HepG2 (cell line): ENCODE measurements at regions not wholly inside any gene's neighbourhood (a gene's known extent, or its start where the extent isn't known, plus 50 kb on each side); places are given as distances from the start of the nearest gene placed in this dataset.

Source experiments
- ATAC-seq: fragments of 200-7000 bp; cut with Tn5 transposase; 3 replicates; pipeline ENCODE4 v1.9.1; 2020; ENCODE audit warnings: mild to moderate bottlenecking, moderate library complexity
- BruUV-seq: library from RNA; stranded (reverse); fragments of 400-500 nt; replicated peaks from 2 replicates; lab custom pipeline; 2021; lab: Mats Ljungman, UMichigan
- CTCF ChIA-PET: fragments of 300-600 bp; formaldehyde crosslinking; extraction: SDS; loops from one replicate; lab custom pipeline; 2021; ENCODE audit warnings: low total read pairs, inconsistent platforms, low intra/inter-chr PET ratio; lab: Yijun Ruan, JAX
- POLR2A ChIA-PET: fragments of 350-600 bp; sonication (Branson Sonifier 250); formaldehyde crosslinking; loops from one replicate; lab custom pipeline; 2020; ENCODE audit warnings: antibody characterized with exemption, inconsistent platforms; lab: Yijun Ruan, JAX
- DNase-seq: peaks from one replicate; pipeline ENCODE4 v3.0.0-alpha.2; 2015; ENCODE audit warnings: low spot score
- FAIRE-seq: peaks from 3 replicates; lab custom pipeline; 2011; peaks lifted over from hg19 to GRCh38; lab: Jason Lieb, UNC
- H2AFZ ChIP-seq: one replicate; pipeline ENCODE4 v1.6.1; 2011; ENCODE audit warnings: low read length, inconsistent platforms
- H3K27ac ChIP-seq: fragments of 300-600 bp; 3 replicates; pipeline ENCODE4 v1.8.0; 2011; ENCODE audit warnings: mixed run types, mild to moderate bottlenecking, mixed read lengths, low read length, inconsistent platforms; ENCODE audit not compliant: insufficient read depth; ENCODE audit errors: extremely low read length
- H3K27me3 ChIP-seq, 2 experiments: fragments of 200-600 bp in 1 of 2; 2 replicates in 1 of 2; 3 replicates in 1 of 2; pipeline versions ENCODE4 v1.6.0 to v1.8.0; 2011; ENCODE audit warnings: low read length in 2 of 2, mild to moderate bottlenecking in 2 of 2, moderate library complexity in 2 of 2, inconsistent platforms in 1 of 2; ENCODE audit not compliant: insufficient read depth in 2 of 2, control insufficient read depth in 1 of 2
- H3K36me3 ChIP-seq, 2 experiments: fragments of 200-600 bp in 1 of 2; replicated peaks in 1 of 2; 2 replicates in 1 of 2; 3 replicates in 1 of 2; pipeline versions ENCODE4 v1.5.1 to v1.8.0; 2011; ENCODE audit warnings: low read length in 2 of 2, inconsistent platforms in 1 of 2; ENCODE audit not compliant: insufficient read depth in 2 of 2, control insufficient read depth in 1 of 2
- H3K4me1 ChIP-seq: 2 replicates; pipeline ENCODE4 v1.5.1; 2012; ENCODE audit warnings: low read length, inconsistent platforms; ENCODE audit not compliant: insufficient read depth
- H3K4me2 ChIP-seq: 2 replicates; pipeline ENCODE4 v1.6.0; 2011; ENCODE audit warnings: low read depth, low read length, inconsistent platforms
- H3K4me3 ChIP-seq, 3 experiments: fragments of 200-600 bp in 1 of 3; sonication (generic), shearing (Covaris generic) in 1 of 3; replicated peaks in 1 of 3; 2 replicates each; pipeline ENCODE4 v1.5.1; 2011 to 2016; ENCODE audit warnings: low read length in 3 of 3, inconsistent platforms in 2 of 3, low read depth in 2 of 3, mild to moderate bottlenecking in 2 of 3, control low read depth in 1 of 3, mixed read lengths in 1 of 3; ENCODE audit not compliant: insufficient read depth in 1 of 3
- H3K79me2 ChIP-seq: one replicate; pipeline ENCODE4 v1.6.1; 2011; ENCODE audit warnings: low read length, inconsistent platforms; ENCODE audit not compliant: insufficient read depth
- H3K9ac ChIP-seq: 2 replicates; pipeline ENCODE4 v1.6.0; 2011; ENCODE audit warnings: mild to moderate bottlenecking, low read depth, low read length, inconsistent platforms; ENCODE audit not compliant: insufficient read depth
- H3K9me3 ChIP-seq: 2 replicates; pipeline ENCODE4 v1.5.1; 2012; ENCODE audit warnings: mild to moderate bottlenecking, low read length
- H4K20me1 ChIP-seq: 2 replicates; pipeline ENCODE4 v1.6.0; 2011; ENCODE audit warnings: inconsistent platforms, mild to moderate bottlenecking, low read length, moderate library complexity; ENCODE audit not compliant: insufficient read depth
- NCOA5 ChIP-seq: sonication (generic); formaldehyde crosslinking; IDR thresholded peaks from 2 replicates; pipeline ENCODE4 v1.4.0; 2020; ENCODE audit warnings: missing genetic modification reagents
- NFRKB ChIP-seq: fragments of 450-650 bp; IDR thresholded peaks from 2 replicates; pipeline ENCODE4 v1.6.1; 2017
- SNRNP70 ChIP-seq: fragments of 200-400 bp; formaldehyde crosslinking; IDR thresholded peaks from 2 replicates; pipeline ENCODE4 v1.6.1; 2017; ENCODE audit warnings: mild to moderate bottlenecking, low read depth, low read length, moderate library complexity
- THAP7 ChIP-seq: sonication (generic); formaldehyde crosslinking; IDR thresholded peaks from 2 replicates; pipeline ENCODE4 v1.8.1; 2023; ENCODE audit warnings: mild to moderate bottlenecking, missing genetic modification reagents
- TSC22D2 ChIP-seq: sonication (generic); formaldehyde crosslinking; IDR thresholded peaks from 2 replicates; pipeline ENCODE4 v1.5.1; 2020; ENCODE audit warnings: missing genetic modification reagents, mild to moderate bottlenecking, borderline replicate concordance
- ZNF17 ChIP-seq: sonication (generic); formaldehyde crosslinking; IDR thresholded peaks from 2 replicates; pipeline ENCODE4 v1.5.0; 2020; ENCODE audit warnings: mild to moderate bottlenecking, missing genetic modification reagents
- ZNF263 ChIP-seq: sonication (generic); formaldehyde crosslinking; IDR thresholded peaks from 2 replicates; pipeline ENCODE4 v1.4.0; 2020; ENCODE audit warnings: missing genetic modification reagents
- ZNF326 ChIP-seq: sonication (generic); formaldehyde crosslinking; IDR thresholded peaks from 2 replicates; pipeline ENCODE4 v1.4.0; 2020; ENCODE audit warnings: missing genetic modification reagents, borderline replicate concordance
- WGBS: methylation state at CpG from one replicate; pipeline ENCODE4 v1.1.6; 2017; ENCODE audit warnings: low lambda C conversion rate; 5-methylcytosine and 5-hydroxymethylcytosine counted together
- in situ Hi-C: cut with HindIII; loops from 2 replicates; pipeline ENCODE4 v1.10.0; 2017; ENCODE audit warnings: low pct_unique_long_range_greater_than_20kb; ENCODE audit not compliant: extremely low pct_ligation_motif_present
- intact Hi-C: fragments of 100-400 bp; cut with micrococcal nuclease; formaldehyde crosslinking; loops from one replicate; pipeline ENCODE4 v1.10.0; 2022; ENCODE audit not compliant: unreplicated experiment
- TF ChIP-seq, protein P1 (sequence below): sonication (generic); formaldehyde crosslinking; IDR thresholded peaks from 2 replicates; pipeline ENCODE4 v1.8.0; 2022; ENCODE audit warnings: missing genetic modification reagents, mild to moderate bottlenecking, inconsistent platforms, borderline replicate concordance
- TF ChIP-seq, protein P2 (sequence below): sonication (generic); formaldehyde crosslinking; IDR thresholded peaks from 2 replicates; pipeline ENCODE4 v1.8.0; 2022; ENCODE audit warnings: missing genetic modification reagents, mild to moderate bottlenecking, borderline replicate concordance
- TF ChIP-seq, protein P3 (sequence below): sonication (generic); formaldehyde crosslinking; IDR thresholded peaks from 2 replicates; pipeline ENCODE4 v1.4.0; 2020; ENCODE audit warnings: mild to moderate bottlenecking, missing genetic modification reagents
- TF ChIP-seq, protein P4 (sequence below): sonication (generic); formaldehyde crosslinking; IDR thresholded peaks from 2 replicates; pipeline ENCODE4 v1.4.0; 2020; ENCODE audit warnings: missing genetic modification reagents, borderline replicate concordance

DNA sequence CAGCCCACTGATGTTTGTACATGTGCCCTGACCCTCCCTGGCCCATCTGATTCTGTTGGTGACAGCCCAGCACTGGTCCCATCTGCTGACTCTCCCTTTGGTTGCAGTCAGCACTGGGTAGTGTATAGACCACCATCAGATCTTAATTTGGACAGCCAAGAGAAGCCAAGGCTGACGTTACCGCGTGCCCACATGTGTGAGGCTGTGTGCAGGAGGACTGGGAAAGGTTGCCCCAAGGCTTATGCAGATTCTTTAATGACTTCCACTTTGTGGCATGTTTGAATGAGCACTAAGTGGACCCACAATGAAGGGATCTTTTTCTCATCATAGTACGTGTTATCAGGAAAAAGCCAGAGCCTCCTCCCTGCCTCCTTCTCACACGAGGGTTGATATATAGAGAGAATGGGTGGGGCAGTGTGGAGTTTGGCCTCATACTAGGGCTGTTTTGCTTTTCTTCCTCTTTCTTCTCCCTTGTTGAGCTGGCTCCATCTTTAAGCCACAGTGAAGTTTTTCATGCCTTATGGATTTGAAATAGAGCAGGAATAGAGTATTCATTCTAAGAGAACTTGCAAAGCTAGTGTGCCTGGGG is 93.5 kb downstream of the NAV1 start:
- no peak overlapping the region for H2AFZ ChIP-seq
- H3K79me2 ChIP-seq, result no peaks in the 10 kb centered on the region
- no peaks in the 10 kb centered on the region for H3K36me3 ChIP-seq
- FAIRE-seq (no peak), DNase-seq (no peak), ATAC-seq (no peak)
- no peak overlapping the region for H3K9ac ChIP-seq
- BruUV-seq, result no TSS peak
- CTCF ChIA-PET, result no interaction called here
- POLR2A ChIA-PET, result no interaction called here
- H3K4me1 ChIP-seq, result no peaks in the 10 kb centered on the region
- H3K9me3 ChIP-seq, result no peaks in the 10 kb centered on the region
- in situ Hi-C loops, result no loop called here
- H3K27ac ChIP-seq, result no peak overlapping the region
- WGBS, result 0% methylated on average over 5 of the region's 5 CpGs
- no peak overlapping the region for H3K4me2 ChIP-seq
- H3K27me3 ChIP-seq, result peaks cover 1 to 6% of the 10 kb centered on the region in 2 experiments; a peak in 2 of 5 replicates
- H4K20me1 ChIP-seq, result no peaks in the 10 kb centered on the region
- intact Hi-C loops, result no loop called here
- no peak overlapping the region for H3K4me3 ChIP-seq
- no peak for TF ChIP-seq NCOA5 (CRISPR knock-in tag)
- no peak for TF ChIP-seq NFRKB
- no peak for TF ChIP-seq SNRNP70
- TF ChIP-seq, protein P1, sequence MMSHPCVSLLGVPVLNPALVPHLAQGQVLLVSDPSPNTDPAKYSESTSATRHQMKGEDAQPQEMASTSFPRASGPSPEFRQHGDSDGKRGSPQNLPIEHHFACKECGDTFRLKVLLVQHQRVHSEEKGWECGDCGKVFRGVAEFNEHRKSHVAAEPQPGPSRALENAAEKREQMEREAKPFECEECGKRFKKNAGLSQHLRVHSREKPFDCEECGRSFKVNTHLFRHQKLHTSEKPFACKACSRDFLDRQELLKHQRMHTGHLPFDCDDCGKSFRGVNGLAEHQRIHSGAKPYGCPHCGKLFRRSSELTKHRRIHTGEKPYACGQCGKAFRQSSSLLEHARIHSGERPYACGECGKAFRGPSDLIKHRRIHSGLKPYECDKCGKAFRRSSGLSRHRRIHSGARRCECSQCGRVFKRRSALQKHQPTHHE (CRISPR knock-in tag), result no peak
- no peak for TF ChIP-seq ZNF17
- no peak for TF ChIP-seq ZNF263
- no peak for TF ChIP-seq THAP7 (CRISPR knock-in tag)
- TF ChIP-seq, protein P2, sequence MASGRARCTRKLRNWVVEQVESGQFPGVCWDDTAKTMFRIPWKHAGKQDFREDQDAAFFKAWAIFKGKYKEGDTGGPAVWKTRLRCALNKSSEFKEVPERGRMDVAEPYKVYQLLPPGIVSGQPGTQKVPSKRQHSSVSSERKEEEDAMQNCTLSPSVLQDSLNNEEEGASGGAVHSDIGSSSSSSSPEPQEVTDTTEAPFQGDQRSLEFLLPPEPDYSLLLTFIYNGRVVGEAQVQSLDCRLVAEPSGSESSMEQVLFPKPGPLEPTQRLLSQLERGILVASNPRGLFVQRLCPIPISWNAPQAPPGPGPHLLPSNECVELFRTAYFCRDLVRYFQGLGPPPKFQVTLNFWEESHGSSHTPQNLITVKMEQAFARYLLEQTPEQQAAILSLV (CRISPR knock-in tag), result no peak
- TF ChIP-seq, protein P3, sequence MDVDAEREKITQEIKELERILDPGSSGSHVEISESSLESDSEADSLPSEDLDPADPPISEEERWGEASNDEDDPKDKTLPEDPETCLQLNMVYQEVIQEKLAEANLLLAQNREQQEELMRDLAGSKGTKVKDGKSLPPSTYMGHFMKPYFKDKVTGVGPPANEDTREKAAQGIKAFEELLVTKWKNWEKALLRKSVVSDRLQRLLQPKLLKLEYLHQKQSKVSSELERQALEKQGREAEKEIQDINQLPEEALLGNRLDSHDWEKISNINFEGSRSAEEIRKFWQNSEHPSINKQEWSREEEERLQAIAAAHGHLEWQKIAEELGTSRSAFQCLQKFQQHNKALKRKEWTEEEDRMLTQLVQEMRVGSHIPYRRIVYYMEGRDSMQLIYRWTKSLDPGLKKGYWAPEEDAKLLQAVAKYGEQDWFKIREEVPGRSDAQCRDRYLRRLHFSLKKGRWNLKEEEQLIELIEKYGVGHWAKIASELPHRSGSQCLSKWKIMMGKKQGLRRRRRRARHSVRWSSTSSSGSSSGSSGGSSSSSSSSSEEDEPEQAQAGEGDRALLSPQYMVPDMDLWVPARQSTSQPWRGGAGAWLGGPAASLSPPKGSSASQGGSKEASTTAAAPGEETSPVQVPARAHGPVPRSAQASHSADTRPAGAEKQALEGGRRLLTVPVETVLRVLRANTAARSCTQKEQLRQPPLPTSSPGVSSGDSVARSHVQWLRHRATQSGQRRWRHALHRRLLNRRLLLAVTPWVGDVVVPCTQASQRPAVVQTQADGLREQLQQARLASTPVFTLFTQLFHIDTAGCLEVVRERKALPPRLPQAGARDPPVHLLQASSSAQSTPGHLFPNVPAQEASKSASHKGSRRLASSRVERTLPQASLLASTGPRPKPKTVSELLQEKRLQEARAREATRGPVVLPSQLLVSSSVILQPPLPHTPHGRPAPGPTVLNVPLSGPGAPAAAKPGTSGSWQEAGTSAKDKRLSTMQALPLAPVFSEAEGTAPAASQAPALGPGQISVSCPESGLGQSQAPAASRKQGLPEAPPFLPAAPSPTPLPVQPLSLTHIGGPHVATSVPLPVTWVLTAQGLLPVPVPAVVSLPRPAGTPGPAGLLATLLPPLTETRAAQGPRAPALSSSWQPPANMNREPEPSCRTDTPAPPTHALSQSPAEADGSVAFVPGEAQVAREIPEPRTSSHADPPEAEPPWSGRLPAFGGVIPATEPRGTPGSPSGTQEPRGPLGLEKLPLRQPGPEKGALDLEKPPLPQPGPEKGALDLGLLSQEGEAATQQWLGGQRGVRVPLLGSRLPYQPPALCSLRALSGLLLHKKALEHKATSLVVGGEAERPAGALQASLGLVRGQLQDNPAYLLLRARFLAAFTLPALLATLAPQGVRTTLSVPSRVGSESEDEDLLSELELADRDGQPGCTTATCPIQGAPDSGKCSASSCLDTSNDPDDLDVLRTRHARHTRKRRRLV, result no peak
- no peak for TF ChIP-seq TSC22D2 (CRISPR knock-in tag)
- TF ChIP-seq ZNF326, result no peak
- TF ChIP-seq, protein P4, sequence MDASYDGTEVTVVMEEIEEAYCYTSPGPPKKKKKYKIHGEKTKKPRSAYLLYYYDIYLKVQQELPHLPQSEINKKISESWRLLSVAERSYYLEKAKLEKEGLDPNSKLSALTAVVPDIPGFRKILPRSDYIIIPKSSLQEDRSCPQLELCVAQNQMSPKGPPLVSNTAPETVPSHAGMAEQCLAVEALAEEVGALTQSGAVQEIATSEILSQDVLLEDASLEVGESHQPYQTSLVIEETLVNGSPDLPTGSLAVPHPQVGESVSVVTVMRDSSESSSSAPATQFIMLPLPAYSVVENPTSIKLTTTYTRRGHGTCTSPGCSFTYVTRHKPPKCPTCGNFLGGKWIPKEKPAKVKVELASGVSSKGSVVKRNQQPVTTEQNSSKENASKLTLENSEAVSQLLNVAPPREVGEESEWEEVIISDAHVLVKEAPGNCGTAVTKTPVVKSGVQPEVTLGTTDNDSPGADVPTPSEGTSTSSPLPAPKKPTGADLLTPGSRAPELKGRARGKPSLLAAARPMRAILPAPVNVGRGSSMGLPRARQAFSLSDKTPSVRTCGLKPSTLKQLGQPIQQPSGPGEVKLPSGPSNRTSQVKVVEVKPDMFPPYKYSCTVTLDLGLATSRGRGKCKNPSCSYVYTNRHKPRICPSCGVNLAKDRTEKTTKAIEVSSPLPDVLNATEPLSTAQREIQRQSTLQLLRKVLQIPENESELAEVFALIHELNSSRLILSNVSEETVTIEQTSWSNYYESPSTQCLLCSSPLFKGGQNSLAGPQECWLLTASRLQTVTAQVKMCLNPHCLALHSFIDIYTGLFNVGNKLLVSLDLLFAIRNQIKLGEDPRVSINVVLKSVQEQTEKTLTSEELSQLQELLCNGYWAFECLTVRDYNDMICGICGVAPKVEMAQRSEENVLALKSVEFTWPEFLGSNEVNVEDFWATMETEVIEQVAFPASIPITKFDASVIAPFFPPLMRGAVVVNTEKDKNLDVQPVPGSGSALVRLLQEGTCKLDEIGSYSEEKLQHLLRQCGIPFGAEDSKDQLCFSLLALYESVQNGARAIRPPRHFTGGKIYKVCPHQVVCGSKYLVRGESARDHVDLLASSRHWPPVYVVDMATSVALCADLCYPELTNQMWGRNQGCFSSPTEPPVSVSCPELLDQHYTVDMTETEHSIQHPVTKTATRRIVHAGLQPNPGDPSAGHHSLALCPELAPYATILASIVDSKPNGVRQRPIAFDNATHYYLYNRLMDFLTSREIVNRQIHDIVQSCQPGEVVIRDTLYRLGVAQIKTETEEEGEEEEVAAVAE (CRISPR knock-in tag), result no peak
